Left cardiac atrium (tissue), 4 donors: ENCODE measurements at regions not wholly inside any gene's neighbourhood (a gene's known extent, or its start where the extent isn't known, plus 50 kb on each side); places are given as distances from the start of the nearest gene placed in this dataset.
"Not testable (repeated sequence)": the region's sequence is repeated elsewhere in the genome, so short reads cannot be mapped to it uniquely, and the experiment has no call there.

Experiments
- ATAC-seq, 2 donors: fragments of 200-7000 bp; cut with Tn5 transposase; one replicate each; pipeline ENCODE4 v1.9.1; 2020; ENCODE audit warnings: mild to moderate bottlenecking in 2 of 2, moderate library complexity in 2 of 2
- DNase-seq: peaks from one replicate; pipeline ENCODE4 v3.0.0-alpha.2; 2020
- intact Hi-C, 2 donors: fragments of 100-400 bp; cut with DNase I; formaldehyde crosslinking; loops; one replicate each; pipeline versions ENCODE4 v1.14.1 to v1.15.1; 2022 to 2023
- donor health status: DM: no; HTN: yes; CAD: no.
- donor health status: DM: no; HTN: yes; CAD: no; lungs with severe emphysema.
- donor health status: DM: yes; HTN: yes; CAD: no.
- donor health status: Dilated cardiomyopathy.

- ATAC-seq = no peak
- no peak for DNase-seq
- intact Hi-C loops = no loop called here
Observed at GRCh38 chr11:39462506-39462905, 1996.9 kb downstream of the LRRC4C start.

- DNase-seq (no peak), ATAC-seq (no peak)
- intact Hi-C loops = no loop called here
Observed at GRCh38 chr11:39461066-39461465, 1998.4 kb downstream of the LRRC4C start.

GRCh38 chr11:39459606-39460005 lies 1999.8 kb downstream of the LRRC4C start:
- ATAC-seq (no peak), DNase-seq (no peak)
- intact Hi-C loops = no loop called here

- ATAC-seq (no peak), DNase-seq (no peak)
- intact Hi-C loops = no loop called here
Observed at GRCh38 chr11:39458481-39458880, 2001.0 kb downstream of the LRRC4C start.

GRCh38 chr11:39443424-39444022 lies 2015.9 kb downstream of the LRRC4C start:
- intact Hi-C loops = no loop called here
- ATAC-seq = no peak
- DNase-seq = no peak

GRCh38 chr11:39442177-39442576 lies 2017.3 kb downstream of the LRRC4C start:
- DNase-seq (no peak), ATAC-seq (no peak)
- intact Hi-C loops = no loop called here

GRCh38 chr11:39435641-39436040 lies 2023.8 kb downstream of the LRRC4C start:
- intact Hi-C loops = no loop called here
- DNase-seq (no peak), ATAC-seq (no peak)

- no peak for DNase-seq
Observed at GRCh38 chr11:39434466-39434865, 2025.0 kb downstream of the LRRC4C start.

GRCh38 chr11:39432929-39433328 lies 2026.5 kb downstream of the LRRC4C start:
- DNase-seq (no peak), ATAC-seq (no peak)
- intact Hi-C loops = no loop called here

More at GRCh38 chr11:39434466-39434865, 2025.0 kb downstream of the LRRC4C start:
- ATAC-seq = peak in 1 of 2 donors; percentile 23
- intact Hi-C loops = no loop called here

GRCh38 chr11:39425226-39425625 lies 2034.2 kb downstream of the LRRC4C start:
- intact Hi-C loops = loop anchor here in 1 of 2 donors (10.0 kb wide), 1 partner anchor 60 kb away; no protein-coding TSS in a partner anchor
- DNase-seq (no peak), ATAC-seq (no peak)

GRCh38 chr11:39412117-39412516 lies 2047.3 kb downstream of the LRRC4C start:
- intact Hi-C loops = no loop called here
- DNase-seq (no peak), ATAC-seq (no peak)

- no peak for DNase-seq
- no peak for ATAC-seq
- intact Hi-C loops = no loop called here
Observed at GRCh38 chr11:39385911-39386310, 2073.5 kb downstream of the LRRC4C start.

- intact Hi-C loops = no loop called here
- no peak for ATAC-seq
- no peak for DNase-seq
Observed at GRCh38 chr11:39374963-39375698, 2084.3 kb downstream of the LRRC4C start.

GRCh38 chr11:39367534-39367933 lies 2091.9 kb downstream of the LRRC4C start:
- DNase-seq = no peak
- ATAC-seq = no peak
- intact Hi-C loops = loop anchor here in 1 of 2 donors (10.0 kb wide), 1 partner anchor 57 kb away; no protein-coding TSS in a partner anchor

- intact Hi-C loops = loop anchor here in 1 of 2 donors (10.0 kb wide), 1 partner anchor 59 kb away; no protein-coding TSS in a partner anchor
- DNase-seq (no peak), ATAC-seq (peak in 1 of 2 donors; percentile 77)
Observed at GRCh38 chr11:39365809-39366436, 2093.5 kb downstream of the LRRC4C start.

GRCh38 chr11:39363571-39363970 lies 2095.9 kb downstream of the LRRC4C start:
- ATAC-seq = no peak
- intact Hi-C loops = loop anchor here in 1 of 2 donors (10.0 kb wide), 1 partner anchor 61 kb away; no protein-coding TSS in a partner anchor

GRCh38 chr11:39361557-39361956 lies 2097.9 kb downstream of the LRRC4C start:
- no peak for ATAC-seq
- DNase-seq = no peak
- intact Hi-C loops = loop anchor here in 1 of 2 donors (10.0 kb wide), 1 partner anchor 63 kb away; no protein-coding TSS in a partner anchor

More at GRCh38 chr11:39363571-39363970, 2095.9 kb downstream of the LRRC4C start:
- no peak for DNase-seq

GRCh38 chr11:39345834-39346442 lies 2113.5 kb downstream of the LRRC4C start:
- no peak for DNase-seq
- no peak for ATAC-seq
- intact Hi-C loops = no loop called here

GRCh38 chr11:39341461-39341860 lies 2118.0 kb downstream of the LRRC4C start:
- intact Hi-C loops = no loop called here
- ATAC-seq (no peak), DNase-seq (no peak)

GRCh38 chr11:39333006-39333405 lies 2126.4 kb downstream of the LRRC4C start:
- intact Hi-C loops, DNase-seq, ATAC-seq: not testable (repeated sequence)
